ENCODE measurements at regions not wholly inside any gene's neighbourhood (a gene's known extent, or its start where the extent isn't known, plus 50 kb on each side); places are given as distances from the start of the nearest gene placed in this dataset.

DNA sequence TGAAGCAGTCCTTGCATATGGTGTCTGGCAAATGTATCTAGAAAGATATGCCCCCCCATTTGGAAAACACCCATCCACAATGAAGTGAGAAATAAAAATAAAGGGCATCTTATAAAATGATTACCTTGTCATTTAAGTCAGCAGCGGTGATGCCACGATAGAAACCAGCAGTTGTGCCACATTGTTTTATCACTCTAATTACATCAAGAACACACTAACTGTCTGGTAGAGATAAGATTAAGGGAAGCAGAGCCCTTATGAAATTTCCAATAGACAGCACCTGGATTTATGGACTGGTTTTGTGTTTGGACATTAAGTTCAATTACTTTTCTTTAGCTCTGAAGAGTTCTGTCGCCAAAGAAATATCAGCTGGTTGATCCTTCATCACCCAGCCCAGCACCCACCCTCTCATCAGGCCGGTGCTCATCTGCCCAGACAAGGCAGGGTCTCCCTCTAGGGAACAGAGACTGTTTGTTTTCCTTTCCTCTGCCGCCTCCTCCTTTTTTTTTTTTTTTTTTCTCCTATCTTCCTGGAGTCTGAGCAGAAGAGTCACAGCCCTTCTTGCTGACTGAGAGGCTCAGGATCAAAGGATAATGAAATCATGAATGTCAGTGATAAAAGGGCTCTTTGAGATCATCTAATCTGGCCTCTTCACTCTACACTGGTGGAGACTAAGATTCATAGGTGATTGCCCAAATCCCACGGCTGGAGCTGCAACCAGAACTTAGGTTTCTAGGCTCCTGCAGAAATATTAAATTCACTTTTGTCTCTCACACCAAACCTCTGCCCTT lies 464.1 kb downstream of the NTRK3 start:
- no peaks in the 10 kb centered on the region; a peak in 1 of 7 replicates for H3K27me3 ChIP-seq (replicated peaks in 1 of 4; ENCODE audit: control insufficient read depth in 3 of 4, extremely low read depth in 1 of 4, insufficient read depth in 3 of 4, low read length in 3 of 4)
- CTCF ChIA-PET (ENCODE audit: partially characterized antibody): interaction anchor here (0.7 kb wide), 1 partner anchor 248 kb away, joined by 3 read pairs; no protein-coding TSS in a partner anchor
- no peak overlapping the region for H3K4ac ChIP-seq (replicated peaks; ENCODE audit: insufficient read length, low read depth, low read length)
- no peak overlapping the region for H2AFZ ChIP-seq (ENCODE audit: low read length)
- no peaks in the 10 kb centered on the region for H3K79me2 ChIP-seq (ENCODE audit: control insufficient read depth in 1 of 2, insufficient read depth in 2 of 2, low read length in 2 of 2)
- H3K27ac ChIP-seq (ENCODE audit: low read depth, low read length): no peak overlapping the region
- POLR2A ChIA-PET (ENCODE audit: partially characterized antibody): no interaction called here
- H3K4me3 ChIP-seq (ENCODE audit: extremely low read depth in 1 of 4, insufficient read depth in 2 of 4, low read depth in 3 of 4, low read length in 4 of 4): no peak overlapping the region
- H2BK20ac ChIP-seq (ENCODE audit: low read length): no peak overlapping the region
- H2BK12ac ChIP-seq (ENCODE audit: low read depth, low read length): no peak overlapping the region
- no peak overlapping the region for H3K4me2 ChIP-seq (ENCODE audit: insufficient read depth in 1 of 2, low read depth in 2 of 2, low read length in 2 of 2)
- H3K14ac ChIP-seq (ENCODE audit: insufficient read length): no peak overlapping the region
- H4K20me1 ChIP-seq (replicated peaks in 1 of 2; ENCODE audit: control insufficient read depth in 1 of 2, insufficient read depth in 2 of 2, low read length in 2 of 2): no peaks in the 10 kb centered on the region
- no peaks in the 10 kb centered on the region for H3K36me3 ChIP-seq (ENCODE audit: control insufficient read depth in 2 of 4, insufficient read depth in 4 of 4, low read length in 3 of 4)
- H3K9me3 ChIP-seq (ENCODE audit: insufficient read depth in 2 of 2, low read depth in 1 of 2, low read length in 1 of 2): no peaks in the 10 kb centered on the region
- FAIRE-seq: no peak
- H3K18ac ChIP-seq (ENCODE audit: extremely low read depth, low read length): no peak overlapping the region
- no peak overlapping the region for H3K23ac ChIP-seq (ENCODE audit: insufficient read length)
- no peak overlapping the region for H3K56ac ChIP-seq (replicated peaks; ENCODE audit: insufficient read length, low read depth, low read length)
- no peak overlapping the region for H4K5ac ChIP-seq (ENCODE audit: insufficient read length, low read depth, low read length)
- no peak overlapping the region for H4K91ac ChIP-seq (replicated peaks; ENCODE audit: insufficient read length, low read length)
- H2BK5ac ChIP-seq (ENCODE audit: low read depth, low read length): no peak overlapping the region
- no peak overlapping the region for H4K8ac ChIP-seq (ENCODE audit: extremely low read depth, insufficient read depth, low read length)
- WGBS, 2 experiments (ENCODE audit: extremely low coverage in 1 of 2, insufficient coverage in 1 of 2, insufficient read length in 1 of 2, insufficient replicate concordance in 2 of 2, low coverage in 1 of 2, low lambda C conversion rate in 2 of 2, missing lambda C conversion rate in 1 of 2): 87% methylated on average over 5 of the region's 6 CpGs; no CpG with 5 or more reads in 1 of the 2 experiments
- H2BK120ac ChIP-seq (replicated peaks; ENCODE audit: low read depth, low read length): no peak overlapping the region
- H3K23me2 ChIP-seq (ENCODE audit: low read depth, low read length): no peaks in the 10 kb centered on the region
- no peak for DNase-seq (ENCODE audit: low read depth in 1 of 2, low spot score in 2 of 2)
- H3K79me1 ChIP-seq (ENCODE audit: low read depth, low read length): no peaks in the 10 kb centered on the region; the same call in 1 of the 2 replicates
- H3K9ac ChIP-seq (replicated peaks in 1 of 4; ENCODE audit: extremely low read depth in 1 of 4, low read depth in 3 of 4, low read length in 3 of 4): no peak overlapping the region
- H3K4me1 ChIP-seq (replicated peaks in 1 of 4; ENCODE audit: control insufficient read depth in 3 of 4, insufficient read depth in 4 of 4, low read length in 3 of 4): no peaks in the 10 kb centered on the region
- H2AK5ac ChIP-seq (ENCODE audit: low read depth, low read length): no peak overlapping the region
- no peak overlapping the region for H2BK15ac ChIP-seq (ENCODE audit: low read length)
- TF ChIP-seq CREB1 (IDR thresholded peaks at IDR 0.05) (no peak), SIX5 (IDR thresholded peaks at IDR 0.05; ENCODE audit: low read depth, low read length) (no peak), GABPA (IDR thresholded peaks at IDR 0.05; ENCODE audit: borderline replicate concordance, insufficient read depth, low read length) (no peak), RBBP5 (IDR thresholded peaks at IDR 0.05; ENCODE audit: borderline replicate concordance, low read depth, low read length) (no peak), BRCA1 (IDR thresholded peaks at IDR 0.05; ENCODE audit: low read depth, low read length) (no peak), EZH2 (IDR thresholded peaks at IDR 0.05; ENCODE audit: low read depth, low read length, severe bottlenecking) (no peak), PHF8 (conservative IDR thresholded peaks at IDR 0.05; ENCODE audit: low read depth, low read length) (no peak), KDM1A (IDR thresholded peaks at IDR 0.05; ENCODE audit: borderline replicate concordance, low read length) (no peak), CBX5 (IDR thresholded peaks at IDR 0.05; ENCODE audit: low read depth, low read length) (no peak), SAP30 (IDR thresholded peaks at IDR 0.05; ENCODE audit: insufficient read depth, insufficient replicate concordance, low read length) (no peak), SP2 (IDR thresholded peaks at IDR 0.05; ENCODE audit: low read length) (no peak)
- TF ChIP-seq, protein P1, sequence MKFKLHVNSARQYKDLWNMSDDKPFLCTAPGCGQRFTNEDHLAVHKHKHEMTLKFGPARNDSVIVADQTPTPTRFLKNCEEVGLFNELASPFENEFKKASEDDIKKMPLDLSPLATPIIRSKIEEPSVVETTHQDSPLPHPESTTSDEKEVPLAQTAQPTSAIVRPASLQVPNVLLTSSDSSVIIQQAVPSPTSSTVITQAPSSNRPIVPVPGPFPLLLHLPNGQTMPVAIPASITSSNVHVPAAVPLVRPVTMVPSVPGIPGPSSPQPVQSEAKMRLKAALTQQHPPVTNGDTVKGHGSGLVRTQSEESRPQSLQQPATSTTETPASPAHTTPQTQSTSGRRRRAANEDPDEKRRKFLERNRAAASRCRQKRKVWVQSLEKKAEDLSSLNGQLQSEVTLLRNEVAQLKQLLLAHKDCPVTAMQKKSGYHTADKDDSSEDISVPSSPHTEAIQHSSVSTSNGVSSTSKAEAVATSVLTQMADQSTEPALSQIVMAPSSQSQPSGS (IDR thresholded peaks at IDR 0.05; ENCODE audit: low read length): no peak
